CD14-positive monocyte (primary cell): ENCODE measurements at regions not wholly inside any gene's neighbourhood (a gene's known extent, or its start where the extent isn't known, plus 50 kb on each side); places are given as distances from the start of the nearest gene placed in this dataset.

Experiments
- DNase-seq, 3 donors: peaks; one replicate each; pipeline ENCODE4 v3.0.0-alpha.2; 2011 to 2022
- H2AFZ ChIP-seq: 2 replicates; pipeline ENCODE4 v1.6.0; 2012; ENCODE audit warnings: mild to moderate bottlenecking, low read depth, low read length, inconsistent platforms; ENCODE audit not compliant: insufficient read depth, poor library complexity, severe bottlenecking
- H3K27ac ChIP-seq, 2 donors: 1 replicate in 1 of 2; 2 replicates in 1 of 2; pipeline ENCODE4 v1.5.1; 2012 to 2013; ENCODE audit warnings: low read length in 2 of 2, control low read depth in 1 of 2, inconsistent platforms in 1 of 2, low read depth in 1 of 2, mild to moderate bottlenecking in 1 of 2
- H3K27me3 ChIP-seq, 2 donors: one replicate each; pipeline versions ENCODE4 v1.6.0 to v1.6.1; 2011 to 2013; ENCODE audit warnings: low read length in 2 of 2; ENCODE audit not compliant: control insufficient read depth in 2 of 2, insufficient read depth in 2 of 2
- H3K36me3 ChIP-seq, 2 donors: replicated peaks in 1 of 2; 1 replicate in 1 of 2; 2 replicates in 1 of 2; pipeline versions ENCODE4 v1.5.1 to v1.6.1; 2012 to 2013; ENCODE audit warnings: low read length in 2 of 2, control low read depth in 1 of 2, inconsistent platforms in 1 of 2, mild to moderate bottlenecking in 1 of 2; ENCODE audit not compliant: insufficient read depth in 2 of 2, control insufficient read depth in 1 of 2
- H3K4me1 ChIP-seq, 2 donors: 1 replicate in 1 of 2; 2 replicates in 1 of 2; pipeline versions ENCODE4 v1.5.1 to v1.6.1; 2012 to 2013; ENCODE audit warnings: low read length in 2 of 2, control low read depth in 1 of 2, inconsistent platforms in 1 of 2, mild to moderate bottlenecking in 1 of 2, moderate library complexity in 1 of 2; ENCODE audit not compliant: insufficient read depth in 2 of 2, control insufficient read depth in 1 of 2
- H3K4me2 ChIP-seq: replicated peaks from 2 replicates; pipeline ENCODE3; 2012; ENCODE audit warnings: low read length, moderate library complexity, mild to moderate bottlenecking; ENCODE audit not compliant: poor library complexity, severe bottlenecking; ENCODE audit errors: extremely low read depth
- H3K4me3 ChIP-seq, 3 experiments: fragments of 200-600 bp in 1 of 3; sonication (generic) in 1 of 3; replicated peaks in 1 of 3; 1 replicate in 2 of 3; 2 replicates in 1 of 3; pipeline ENCODE4 v1.5.1; 2011 to 2013; ENCODE audit warnings: low read length in 3 of 3, mild to moderate bottlenecking in 3 of 3, control low read depth in 2 of 3, low read depth in 2 of 3, inconsistent platforms in 1 of 3, moderate library complexity in 1 of 3
- H3K79me2 ChIP-seq: 2 replicates; pipeline ENCODE4 v1.6.0; 2012; ENCODE audit warnings: mild to moderate bottlenecking, control low read depth, inconsistent platforms, low read length, moderate library complexity; ENCODE audit not compliant: insufficient read depth
- H3K9ac ChIP-seq: 2 replicates; pipeline ENCODE4 v1.6.0; 2017; ENCODE audit warnings: low read length, mild to moderate bottlenecking; ENCODE audit not compliant: insufficient read depth, poor library complexity, severe bottlenecking
- H3K9me3 ChIP-seq, 2 donors: replicated peaks in 1 of 2; 1 replicate in 1 of 2; 2 replicates in 1 of 2; pipeline versions ENCODE4 v1.5.1 to v1.6.1; 2012 to 2013; ENCODE audit warnings: low read length in 2 of 2, control low read depth in 1 of 2; ENCODE audit not compliant: control insufficient read depth in 1 of 2, insufficient read depth in 1 of 2
- H4K20me1 ChIP-seq: 2 replicates; pipeline ENCODE4 v1.6.0; 2012; ENCODE audit warnings: mild to moderate bottlenecking, low read length, control low read depth, moderate library complexity; ENCODE audit not compliant: insufficient read depth
- H3K27ac Mint-ChIP-seq, 7 donors: one replicate each; pipeline ENCODE4 v1.8.0; 2020; ENCODE audit warnings: mild to moderate bottlenecking in 7 of 7, mixed read lengths in 7 of 7, moderate library complexity in 6 of 7, inconsistent platforms in 2 of 7
- H3K27me3 Mint-ChIP-seq, 3 donors: one replicate each; pipeline ENCODE4 v1.8.0; 2021 to 2022; ENCODE audit warnings: low read depth in 3 of 3, mild to moderate bottlenecking in 3 of 3, mixed read lengths in 3 of 3, moderate library complexity in 3 of 3, inconsistent platforms in 1 of 3
- H3K36me3 Mint-ChIP-seq, 2 donors: one replicate each; pipeline ENCODE4 v1.8.0; 2020; ENCODE audit warnings: mixed read lengths in 2 of 2, inconsistent platforms in 1 of 2, mild to moderate bottlenecking in 1 of 2
- H3K4me1 Mint-ChIP-seq: one replicate; pipeline ENCODE4 v1.8.0; 2020; ENCODE audit warnings: mild to moderate bottlenecking, mixed read lengths
- H3K4me3 Mint-ChIP-seq, 2 donors: one replicate each; pipeline ENCODE4 v1.8.0; 2020; ENCODE audit warnings: mild to moderate bottlenecking in 2 of 2, mixed read lengths in 2 of 2, moderate library complexity in 1 of 2
- H3K9me3 Mint-ChIP-seq, 7 donors: one replicate each; pipeline ENCODE4 v1.8.0; 2020 to 2022; ENCODE audit warnings: mixed read lengths in 7 of 7, mild to moderate bottlenecking in 6 of 7, moderate library complexity in 6 of 7, inconsistent platforms in 2 of 7
- CTCF ChIP-seq: fragments of 200-600 bp; IDR thresholded peaks from one replicate; pipeline ENCODE4 v1.8.0; 2022; ENCODE audit warnings: antibody characterized with exemption, mild to moderate bottlenecking
- WGBS: methylation state at CpG from one replicate; pipeline ENCODE4 v1.1.5; 2013; ENCODE audit warnings: missing lambda C conversion rate; ENCODE audit not compliant: insufficient coverage; 5-methylcytosine and 5-hydroxymethylcytosine counted together
- intact Hi-C, 2 donors: fragments of 100-400 bp; cut with micrococcal nuclease; formaldehyde crosslinking; loops; one replicate each; pipeline versions ENCODE4 v1.15.0 to v1.15.1; 2023

DNA sequence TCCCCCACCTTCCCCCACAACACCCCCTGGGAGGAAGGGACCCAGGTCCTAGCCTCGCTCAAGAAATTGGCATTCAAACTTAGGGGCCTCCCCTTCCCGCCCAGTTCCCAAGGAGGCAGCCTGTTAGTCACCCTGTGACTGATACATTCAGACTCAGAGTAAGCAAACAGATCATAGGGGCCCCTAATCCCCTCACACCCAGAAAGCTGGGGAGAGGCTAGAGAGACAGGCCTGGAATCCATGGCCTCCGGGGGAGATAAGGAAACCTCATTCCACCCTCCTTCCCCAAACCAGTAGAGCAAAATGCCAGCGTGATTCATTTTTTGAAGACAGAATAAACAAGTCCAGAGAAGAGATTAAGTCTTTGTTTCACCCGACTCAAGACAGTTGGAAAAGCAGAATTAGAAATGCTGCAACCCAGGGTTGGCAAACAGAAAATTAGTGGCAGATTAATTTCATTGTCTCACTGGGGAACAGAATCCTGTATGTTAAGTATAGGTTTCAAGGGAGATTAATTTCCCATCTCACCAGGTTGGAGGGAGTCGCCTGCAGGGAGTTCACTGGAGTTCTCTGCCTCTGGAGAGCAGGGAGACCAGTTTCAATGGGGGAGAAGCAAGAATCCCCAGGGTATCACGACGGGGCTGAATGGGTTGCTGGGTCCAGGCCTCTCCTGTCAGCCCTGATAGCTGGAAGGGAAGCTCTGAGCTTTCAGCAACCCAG, 268.3 kb downstream of the UACA start:
- peak overlapping the region; percentile 31 to 65 for H3K4me3 Mint-ChIP-seq

GRCh38 chr15:70494517-70494851, 268.9 kb downstream of the UACA start:
- intact Hi-C loops = no loop called here
- H3K4me1 ChIP-seq = peaks cover 56 to 67% of the 10 kb centered on the region in 2 donors
- WGBS = no CpG with 5 or more reads among the region's 4 CpGs
- TF ChIP-seq CTCF = no peak
- no peaks in the 10 kb centered on the region for H3K79me2 ChIP-seq
- H3K36me3 Mint-ChIP-seq = peaks cover 19 to 29% of the 10 kb centered on the region in 2 donors
- H3K27me3 Mint-ChIP-seq = peaks cover 25 to 47% (median 31%) of the 10 kb centered on the region in 3 donors
- H3K27ac ChIP-seq = peak overlapping the region in 1 of 2 donors; percentile 63
- H4K20me1 ChIP-seq = no peaks in the 10 kb centered on the region
- H3K9me3 ChIP-seq = no peaks in the 10 kb centered on the region
- H3K27me3 ChIP-seq = peaks cover 0 to 2% of the 10 kb centered on the region in 2 donors
- H3K4me2 ChIP-seq = no peak overlapping the region
- no peaks in the 10 kb centered on the region for H3K36me3 ChIP-seq
- H3K9me3 Mint-ChIP-seq = peaks cover 0 to 2% (median 0%) of the 10 kb centered on the region in 7 donors
- no peak overlapping the region for H3K9ac ChIP-seq
- H3K27ac Mint-ChIP-seq = peak overlapping the region in 5 of 7 donors; percentile 18 to 98 (median 67)
- no peak overlapping the region for H2AFZ ChIP-seq
- H3K4me1 Mint-ChIP-seq = peaks cover 59% of the 10 kb centered on the region
- H3K4me3 Mint-ChIP-seq = peak overlapping the region; percentile 12 to 65
- no peak overlapping the region for H3K4me3 ChIP-seq
- DNase-seq = no peak

More for the DNA sequence above, 268.3 kb downstream of the UACA start:
- 25% methylated on average over 2 of the region's 8 CpGs for WGBS
- H3K27me3 ChIP-seq = peaks cover 0 to 2% of the 10 kb centered on the region in 2 donors
- H3K4me2 ChIP-seq = no peak overlapping the region
- H3K9ac ChIP-seq = no peak overlapping the region
- TF ChIP-seq CTCF = no peak
- Mint-ChIP-seq H3K27me3 (peaks cover 22 to 45% (median 28%) of the 10 kb centered on the region in 3 donors), H3K4me1 (peaks cover 57% of the 10 kb centered on the region), H3K27ac (peak overlapping the region; percentile 46 to 98 (median 80)), H3K36me3 (peaks cover 16 to 27% of the 10 kb centered on the region in 2 donors), H3K9me3 (peaks cover 0 to 2% (median 0%) of the 10 kb centered on the region in 7 donors)
- H3K79me2 ChIP-seq = no peaks in the 10 kb centered on the region
- no peak overlapping the region for H2AFZ ChIP-seq
- intact Hi-C loops = no loop called here
- H3K9me3 ChIP-seq = no peaks in the 10 kb centered on the region
- peaks cover 55 to 62% of the 10 kb centered on the region in 2 donors for H3K4me1 ChIP-seq
- peak; percentile 61 to 77 (median 63) for DNase-seq
- H3K4me3 ChIP-seq = no peak overlapping the region
- H4K20me1 ChIP-seq = no peaks in the 10 kb centered on the region
- H3K36me3 ChIP-seq = no peaks in the 10 kb centered on the region
- peak overlapping the region in 1 of 2 donors; percentile 63 for H3K27ac ChIP-seq
